GM18867 (cell line): ENCODE measurements at regions not wholly inside any gene's neighbourhood (a gene's known extent, or its start where the extent isn't known, plus 50 kb on each side); places are given as distances from the start of the nearest gene placed in this dataset.

Source experiments
- ATAC-seq: cut with Tn5 transposase; IDR thresholded peaks from one replicate; pipeline ENCODE4 v1.9.1; 2021; ENCODE audit warnings: mild to moderate bottlenecking, moderate library complexity; ENCODE audit not compliant: unreplicated experiment

DNA sequence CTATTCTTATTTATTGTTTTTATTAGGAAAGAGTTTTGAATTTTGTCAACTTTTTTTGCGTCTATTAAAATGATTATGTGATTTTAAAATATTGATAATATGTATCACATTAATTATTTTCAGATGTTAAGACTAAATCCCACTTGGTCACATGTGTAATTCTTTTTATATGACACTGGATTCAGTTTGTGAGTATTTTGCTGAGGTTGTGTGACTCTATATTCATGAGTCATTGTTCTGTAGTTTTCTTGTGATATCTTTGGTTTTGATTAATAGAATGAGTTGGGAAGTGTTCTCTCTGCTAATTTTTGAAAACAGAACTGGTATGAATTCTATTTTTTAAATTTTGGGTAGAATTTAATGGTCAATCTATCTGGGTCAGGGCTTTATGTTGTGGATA, 317.9 kb downstream of the ETS1 start:
- ATAC-seq = no peak

DNA sequence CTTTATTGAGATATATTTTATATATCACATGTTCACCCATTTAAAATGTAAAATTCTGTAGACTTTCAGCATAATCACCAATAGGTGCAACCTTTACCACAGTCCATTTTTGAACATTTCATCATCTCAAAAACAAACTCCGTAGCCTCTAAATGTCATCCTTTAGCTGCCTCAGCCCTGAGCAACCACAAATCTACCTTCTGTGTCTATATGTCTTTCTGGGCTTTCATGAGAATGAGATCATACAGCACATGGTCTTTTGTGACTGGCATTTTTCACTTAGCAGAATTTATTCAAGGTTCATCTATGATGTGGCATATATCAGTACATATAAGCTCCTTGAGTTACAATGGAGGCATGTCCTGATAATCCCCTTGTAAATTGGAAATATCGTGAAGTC, 320.5 kb downstream of the ETS1 start:
- no peak for ATAC-seq

GRCh38 chr11:128262463-128263345, 324.7 kb downstream of the ETS1 start:
- ATAC-seq = no peak

GRCh38 chr11:128261011-128261421, 326.3 kb downstream of the ETS1 start:
- ATAC-seq = no peak

- ATAC-seq = no peak
Observed at GRCh38 chr11:128260398-128260797, 327.0 kb downstream of the ETS1 start.

DNA sequence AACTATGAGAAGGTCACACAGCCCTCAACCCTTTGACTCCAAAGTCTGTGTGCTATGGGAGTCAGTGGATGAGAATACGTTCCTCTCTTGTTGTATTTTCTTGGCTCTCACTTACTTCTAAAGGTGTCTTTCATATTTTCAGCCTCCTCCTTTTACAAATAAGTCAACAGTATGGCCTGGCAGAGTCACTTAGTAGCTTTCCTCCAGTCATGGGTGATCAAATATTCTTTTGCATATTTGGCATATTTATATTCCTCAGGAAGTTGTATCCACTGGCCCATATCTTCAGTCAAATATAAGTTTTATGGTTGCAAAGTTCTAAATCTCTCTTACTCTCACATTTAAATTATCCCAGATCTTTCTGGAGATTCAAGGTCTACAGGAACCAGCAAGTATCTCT, 327.5 kb downstream of the ETS1 start:
- no peak for ATAC-seq

- ATAC-seq = no peak
Observed at GRCh38 chr11:128254941-128255340, 332.4 kb downstream of the ETS1 start.

DNA sequence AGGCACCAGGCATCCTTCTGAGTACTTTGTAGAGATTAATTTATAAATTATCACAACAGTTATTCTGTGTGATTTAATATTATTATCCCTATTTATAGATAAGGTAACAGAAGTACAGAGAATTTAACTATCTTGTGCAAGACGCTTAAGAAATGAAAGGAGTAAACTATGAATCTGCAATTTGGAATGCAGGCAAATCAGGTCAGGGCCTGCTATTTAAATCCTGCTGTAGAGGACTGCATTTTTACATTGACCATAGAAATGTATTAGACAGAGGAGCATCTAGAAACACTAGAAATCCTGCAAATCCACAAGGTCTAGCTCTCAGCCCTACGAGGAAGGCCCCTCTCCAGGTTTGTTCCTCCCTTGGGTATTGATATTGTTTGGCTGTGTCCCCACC, 336.2 kb downstream of the ETS1 start:
- no peak for ATAC-seq

DNA sequence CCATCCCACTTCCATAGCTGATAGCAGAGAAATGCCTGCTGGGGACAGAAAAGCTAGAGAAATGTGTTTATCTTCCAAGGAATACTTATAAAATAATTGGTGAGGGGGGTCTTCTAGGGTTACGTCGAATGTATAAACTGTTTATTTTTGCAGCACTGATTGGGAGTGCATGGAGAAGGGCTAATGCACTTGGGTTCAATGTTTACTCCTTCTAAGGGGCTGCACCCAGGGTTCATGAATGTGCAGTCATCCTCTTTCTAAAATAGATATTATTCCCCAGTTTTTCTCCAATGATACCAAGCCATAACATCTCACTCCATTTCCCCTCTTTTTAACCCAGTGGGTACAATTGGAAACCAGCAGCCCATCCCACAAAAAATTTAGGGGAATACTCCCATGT, 336.9 kb downstream of the ETS1 start:
- no peak for ATAC-seq

DNA sequence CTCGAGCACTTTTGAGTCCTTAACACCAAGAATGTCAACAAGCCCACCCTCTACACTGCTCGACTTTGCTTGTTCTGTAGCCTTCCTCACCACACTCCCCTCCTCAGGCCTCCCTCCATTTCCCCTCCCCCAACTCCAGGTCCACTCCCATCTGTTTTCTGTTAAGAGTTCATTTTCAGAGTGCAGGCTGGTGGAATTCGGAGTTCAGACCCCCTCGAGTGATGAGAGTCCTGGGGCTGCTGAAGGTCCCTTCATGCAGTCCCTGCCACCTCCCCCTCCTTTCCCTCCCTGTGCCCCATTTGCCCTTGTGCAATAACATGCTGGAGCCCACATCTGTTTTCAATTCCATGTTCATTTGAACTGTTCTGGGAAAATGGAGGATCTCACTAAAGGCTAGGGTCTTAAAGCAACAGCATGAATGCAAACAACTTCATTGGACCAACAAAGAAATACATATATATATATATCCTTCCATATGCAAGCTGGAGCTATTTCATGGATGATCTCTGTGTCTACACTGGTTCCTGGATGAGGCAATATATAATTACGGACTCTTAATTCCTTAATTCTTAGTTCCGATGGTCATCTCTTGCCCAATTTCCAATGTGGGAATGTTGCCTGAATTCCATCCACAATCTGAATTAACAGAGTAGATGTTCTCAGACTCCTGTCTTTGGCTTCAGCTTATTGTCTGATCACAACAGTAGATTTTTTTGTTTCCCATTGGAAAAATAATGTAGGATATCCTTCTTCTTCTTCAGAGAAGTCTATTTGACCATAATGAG, 340.4 kb downstream of the ETS1 start:
- no peak for ATAC-seq

DNA sequence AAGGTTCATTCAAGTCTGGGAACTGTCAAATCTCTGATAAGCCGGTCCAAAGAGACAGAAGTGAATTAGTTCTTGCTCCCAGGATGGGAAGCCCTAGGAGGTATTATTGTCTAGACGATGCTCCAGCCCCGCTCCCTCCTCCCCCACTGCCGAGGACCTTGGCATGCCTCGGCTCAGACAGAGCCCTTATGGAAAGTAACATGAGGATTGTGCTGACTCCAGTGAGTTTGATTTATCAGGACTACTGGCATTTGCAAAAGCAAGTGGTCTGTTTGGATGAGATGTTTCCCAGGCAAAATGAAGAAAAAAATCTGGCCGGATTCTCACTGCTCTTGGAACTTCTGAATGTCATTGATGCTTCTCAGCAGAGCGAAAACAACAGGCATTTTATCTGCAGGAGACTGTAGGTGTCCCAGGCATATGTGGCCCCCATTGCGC, 341.0 kb downstream of the ETS1 start:
- no peak for ATAC-seq

DNA sequence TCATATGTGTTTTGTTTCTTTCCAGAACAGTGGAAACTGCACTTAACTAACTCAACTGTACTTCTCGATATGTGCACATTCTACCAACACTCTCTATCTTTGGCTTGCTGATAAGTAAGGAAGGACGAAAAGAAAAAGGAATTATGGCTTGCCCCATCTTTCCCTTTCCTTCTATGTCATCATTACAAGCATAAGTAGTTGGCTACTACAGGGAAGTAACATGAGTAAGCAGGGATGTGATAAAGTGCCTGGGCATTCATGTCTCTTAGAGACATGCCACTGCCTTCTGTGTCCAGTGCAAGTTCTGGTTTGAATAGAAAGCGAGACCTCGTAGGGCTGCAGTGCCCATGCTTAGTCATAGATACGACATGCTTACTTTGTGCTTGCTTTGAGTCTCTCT, 342.5 kb downstream of the ETS1 start:
- ATAC-seq = no peak

- ATAC-seq = no peak
Observed at GRCh38 chr11:128242451-128242850, 344.9 kb downstream of the ETS1 start.

DNA sequence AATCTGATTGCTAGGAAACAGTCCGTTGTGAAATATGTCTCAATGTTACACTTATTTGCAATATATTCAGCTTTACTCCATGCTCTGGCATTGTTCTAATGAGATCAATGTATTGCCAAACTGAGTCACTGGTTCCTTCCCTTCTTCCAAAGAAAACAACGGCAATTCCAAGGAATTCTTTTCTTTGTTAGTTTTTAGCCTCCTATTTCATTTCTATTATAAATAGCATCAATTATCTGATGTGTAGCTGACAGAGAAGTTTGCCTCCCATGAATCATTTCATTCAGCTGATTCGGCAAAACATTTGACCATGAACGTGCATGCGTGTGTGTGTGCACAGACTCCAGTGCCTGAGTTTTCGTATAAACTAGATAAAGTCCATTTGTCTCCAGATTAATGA, 346.8 kb downstream of the ETS1 start:
- ATAC-seq = no peak

- ATAC-seq = peak; percentile 12
Observed at GRCh38 chr11:128239306-128239705, 348.1 kb downstream of the ETS1 start.

DNA sequence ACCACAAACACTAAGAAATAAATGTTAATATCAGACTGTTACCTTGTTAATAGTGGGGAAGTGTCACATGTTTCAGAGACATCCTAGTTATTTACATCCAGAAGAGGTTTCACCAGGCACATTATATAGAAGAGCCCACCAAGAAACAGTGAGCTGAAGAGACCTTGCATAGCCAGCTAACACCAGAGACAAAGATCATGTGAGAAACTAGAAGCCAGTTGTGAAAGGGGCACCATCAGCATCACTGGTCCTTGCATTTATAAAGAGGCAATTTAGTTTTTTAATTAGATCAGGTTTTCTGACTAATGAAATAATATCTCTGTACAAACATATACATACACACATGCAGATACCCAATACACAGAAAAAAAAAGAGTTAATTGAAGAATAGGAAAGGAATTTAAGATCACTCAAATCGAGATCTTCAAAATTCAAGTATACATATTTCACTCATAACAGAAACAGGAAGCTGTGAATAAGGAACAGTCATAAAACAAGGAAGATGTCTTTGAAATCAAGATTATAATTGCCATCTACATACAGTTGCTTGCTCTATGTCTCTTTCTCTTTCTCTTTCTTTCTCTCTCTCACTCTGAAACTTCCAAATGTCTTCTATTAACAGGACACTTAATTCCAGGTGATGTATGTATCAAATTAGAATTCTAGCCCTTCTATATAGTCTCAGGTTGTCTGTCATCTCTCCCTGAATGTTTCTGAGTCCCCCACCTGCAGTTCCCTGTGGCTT, 348.7 kb downstream of the ETS1 start:
- ATAC-seq = peak; percentile 76

DNA sequence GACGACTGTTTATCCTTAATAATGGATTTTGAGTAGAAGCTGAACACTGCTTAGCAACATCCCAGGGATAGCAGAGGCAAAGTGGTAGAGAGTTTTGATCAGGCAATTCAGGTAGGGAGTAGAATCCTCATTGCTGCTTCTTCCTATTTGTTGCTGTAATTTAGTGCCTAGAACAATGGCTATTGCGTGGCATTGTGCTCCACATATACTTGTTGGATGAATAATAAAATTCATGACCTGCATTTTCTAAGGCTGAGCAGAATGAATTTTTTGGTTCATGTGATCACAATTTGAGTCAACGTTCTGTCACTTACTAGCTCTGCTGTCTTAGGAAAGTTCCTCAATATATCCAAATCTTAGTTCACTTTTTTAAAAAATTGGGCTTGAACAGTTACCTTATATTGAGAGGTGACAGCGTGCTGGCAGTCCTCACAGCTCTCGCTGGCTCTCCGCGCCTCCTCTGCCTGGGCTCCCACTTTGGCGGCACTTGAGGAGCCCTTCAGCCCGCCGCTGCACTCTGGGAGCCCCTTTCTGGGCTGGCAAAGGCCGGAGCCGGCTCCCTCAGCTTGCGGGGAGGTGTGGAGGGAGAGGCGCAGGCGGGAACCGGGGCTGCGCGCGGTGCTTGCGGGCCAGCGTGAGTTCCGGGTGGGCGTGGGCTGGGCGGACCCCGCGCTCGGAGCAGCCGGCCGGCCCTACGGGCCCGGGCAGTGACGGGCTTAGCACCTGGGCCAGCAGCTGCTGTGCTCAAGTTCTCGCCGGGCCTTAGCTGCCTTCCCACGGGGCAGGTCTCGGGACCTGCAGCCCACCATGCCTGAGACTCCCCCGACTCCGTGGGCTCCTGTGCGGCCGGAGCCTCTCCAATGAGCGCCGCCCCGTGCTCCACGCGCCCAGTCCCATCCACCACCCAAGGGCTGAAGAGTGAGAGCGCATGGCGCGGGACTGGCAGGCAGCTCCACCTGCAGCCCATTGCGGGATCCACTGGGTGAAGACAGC, 350.6 kb downstream of the ETS1 start:
- ATAC-seq = no peak

- ATAC-seq = no peak
Observed at GRCh38 chr11:128235958-128236357, 351.4 kb downstream of the ETS1 start.

DNA sequence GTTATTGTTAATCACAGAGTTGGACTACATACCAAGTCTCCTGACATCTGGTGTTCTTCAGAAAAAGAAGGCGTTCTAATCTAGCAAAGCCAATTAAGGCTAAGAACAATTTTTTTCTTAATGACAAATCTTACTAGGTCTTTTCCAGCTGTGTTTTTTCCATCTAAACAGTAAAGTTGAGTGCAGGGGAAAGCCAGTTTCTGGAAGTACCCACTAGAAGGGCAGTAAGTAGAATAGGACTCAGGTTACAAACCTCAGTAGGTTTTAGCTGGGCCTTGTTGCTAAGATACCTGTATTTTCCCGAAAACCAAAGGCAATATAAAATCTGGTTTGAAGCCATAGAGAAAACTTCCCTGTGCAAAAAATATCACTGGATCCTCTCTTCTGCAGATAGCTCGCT, 351.9 kb downstream of the ETS1 start:
- ATAC-seq = no peak

DNA sequence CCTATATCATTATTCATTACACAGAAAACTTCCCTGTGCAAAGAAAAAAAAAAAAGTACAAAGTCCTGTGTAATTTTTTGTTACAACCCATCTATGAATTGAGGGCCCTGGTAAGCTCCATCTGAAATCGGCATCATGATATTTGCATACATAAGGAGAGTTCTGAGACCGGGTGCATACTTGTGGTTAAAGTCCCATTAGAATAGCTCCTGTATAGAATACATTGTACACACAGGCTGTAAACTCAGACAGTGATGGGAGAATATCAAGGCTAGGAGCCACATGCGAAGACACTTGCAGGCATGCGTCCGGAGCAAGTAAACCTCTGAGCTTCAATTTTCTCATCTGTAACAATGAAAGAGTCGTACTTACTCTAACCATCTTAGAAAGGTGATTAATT, 353.2 kb downstream of the ETS1 start:
- no peak for ATAC-seq
